NOMO-1 treated with DMSO at 0.1 percent for 48 hours (cell line): ENCODE measurements at regions not wholly inside any gene's neighbourhood (a gene's known extent, or its start where the extent isn't known, plus 50 kb on each side); places are given as distances from the start of the nearest gene placed in this dataset.
"Not testable (repeated sequence)": the region's sequence is repeated elsewhere in the genome, so short reads cannot be mapped to it uniquely, and the experiment has no call there.

ENCODE experiments used
- DNase-seq: peaks from one replicate; lab custom pipeline; 2025; ENCODE audit not compliant: unreplicated experiment; lab: John Stamatoyannopoulos, UW

DNA sequence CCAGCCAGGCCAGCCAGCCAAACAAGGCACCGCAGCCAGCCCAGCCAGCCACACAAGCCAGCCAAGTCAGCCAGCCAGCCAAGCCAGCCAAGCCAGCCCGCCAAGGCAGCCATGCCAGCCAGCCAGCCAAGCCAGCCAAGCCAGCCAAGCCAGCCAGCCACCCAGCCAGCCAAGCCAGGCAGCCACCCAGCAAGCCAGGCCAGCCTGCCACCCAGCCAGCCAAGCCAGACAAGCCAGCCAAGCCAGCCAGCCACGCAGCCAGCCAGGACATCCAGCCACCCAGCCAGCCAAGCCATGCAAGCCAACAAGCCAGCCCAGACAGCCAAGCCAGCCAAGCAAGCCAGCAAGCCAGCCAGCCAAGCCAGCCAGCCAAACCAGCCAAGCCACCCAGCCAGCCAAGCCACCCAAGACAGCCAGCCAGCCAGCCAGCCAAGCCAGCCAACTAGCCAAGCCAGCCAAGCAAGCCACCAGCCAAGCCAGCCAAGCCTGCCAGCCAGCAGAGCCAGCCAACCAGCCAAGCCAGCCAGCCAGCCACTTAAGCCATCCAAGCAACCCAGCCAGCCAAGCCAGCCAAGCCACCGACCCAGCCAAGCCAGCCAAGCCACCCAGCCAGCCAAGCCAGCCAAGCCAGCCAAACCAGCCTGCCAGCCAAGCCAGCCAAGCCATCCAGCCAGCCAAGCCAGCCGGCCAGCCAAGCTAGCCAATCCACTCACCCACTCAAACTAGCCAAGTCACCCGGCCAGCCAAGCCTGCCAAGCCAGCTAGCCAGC is 341.3 kb upstream of the PLGLB2 start:
- not testable (repeated sequence) for DNase-seq

DNA sequence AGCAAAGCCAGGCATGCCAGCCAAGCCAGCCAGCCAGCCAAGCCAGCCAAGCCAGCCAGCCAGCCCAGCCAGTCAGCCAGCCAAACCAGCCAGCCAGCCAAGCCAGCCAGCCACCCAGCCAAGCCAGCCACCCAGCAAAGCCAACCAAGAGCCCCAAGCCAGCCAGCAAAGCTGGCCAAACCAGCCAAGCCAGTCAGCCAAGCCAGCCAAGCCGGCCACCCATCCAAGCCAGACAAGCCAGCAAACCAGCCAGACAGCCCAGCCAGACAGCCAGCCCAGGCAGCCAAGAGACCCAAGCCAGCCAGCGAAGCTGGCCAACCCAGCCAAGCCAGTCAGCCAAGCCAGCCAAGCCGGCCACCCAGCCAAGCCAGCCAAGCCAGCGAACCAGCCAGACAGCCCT is 338.3 kb upstream of the PLGLB2 start:
- not testable (repeated sequence) for DNase-seq

DNA sequence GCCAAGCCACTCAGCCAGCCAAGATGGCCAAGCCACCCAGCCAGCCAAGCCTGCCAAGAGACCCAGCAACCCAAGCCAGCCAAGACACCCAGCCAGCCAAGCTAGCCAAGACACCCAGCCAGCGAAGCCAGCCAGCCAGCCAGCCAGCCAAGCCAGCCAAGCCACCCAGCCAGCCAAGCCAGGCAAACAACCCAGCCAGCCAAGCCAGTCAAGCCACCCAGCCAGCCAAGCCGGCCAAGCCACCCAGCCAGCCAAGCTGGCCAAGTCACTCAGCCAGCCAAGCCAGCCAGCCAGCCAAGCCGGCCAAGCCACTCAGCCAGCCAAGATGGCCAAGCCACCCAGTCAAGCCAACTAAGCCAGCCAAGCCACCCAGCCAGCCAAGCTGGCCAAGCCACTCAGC is 337.5 kb upstream of the PLGLB2 start:
- DNase-seq, result not testable (repeated sequence)

DNA sequence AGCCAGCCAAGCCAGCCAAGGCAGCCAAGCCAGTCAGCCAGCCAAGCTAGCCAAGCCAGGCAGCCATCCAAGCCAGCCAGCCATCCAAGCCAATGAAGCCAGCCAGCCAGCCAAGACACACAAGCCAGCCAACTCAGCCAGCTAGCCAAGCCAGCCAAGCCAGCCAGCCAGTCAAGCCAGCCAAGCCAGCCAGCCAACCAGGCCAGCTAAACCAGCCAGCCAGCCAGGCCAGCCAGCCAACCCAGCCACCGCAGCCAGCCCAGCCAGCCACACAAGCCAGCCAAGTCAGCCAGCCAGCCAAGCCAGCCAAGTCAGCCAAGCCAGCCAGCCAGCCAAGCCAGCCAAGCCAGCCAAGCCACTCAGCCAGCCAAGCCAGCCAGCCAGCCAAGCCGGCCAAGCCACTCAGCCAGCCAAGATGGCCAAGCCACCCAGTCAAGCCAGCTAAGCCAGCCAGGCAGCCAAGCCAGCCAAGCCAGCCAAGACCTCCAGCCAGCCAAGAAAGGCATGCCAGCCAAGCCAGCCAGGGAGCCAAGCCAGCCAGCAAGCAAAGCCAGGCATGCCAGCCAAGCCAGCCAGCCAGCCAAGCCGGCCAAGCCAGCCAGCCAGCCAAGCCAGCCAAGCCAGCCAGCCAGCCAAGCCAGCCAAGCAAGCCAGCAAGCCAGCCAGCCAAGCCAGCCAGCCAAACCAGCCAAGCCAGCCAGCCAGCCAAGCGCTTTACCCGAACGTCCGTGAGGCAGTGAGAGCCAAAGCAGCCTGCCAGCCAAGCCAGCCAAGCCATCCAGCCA is 335.7 kb upstream of the PLGLB2 start:
- not testable (repeated sequence) for DNase-seq

DNA sequence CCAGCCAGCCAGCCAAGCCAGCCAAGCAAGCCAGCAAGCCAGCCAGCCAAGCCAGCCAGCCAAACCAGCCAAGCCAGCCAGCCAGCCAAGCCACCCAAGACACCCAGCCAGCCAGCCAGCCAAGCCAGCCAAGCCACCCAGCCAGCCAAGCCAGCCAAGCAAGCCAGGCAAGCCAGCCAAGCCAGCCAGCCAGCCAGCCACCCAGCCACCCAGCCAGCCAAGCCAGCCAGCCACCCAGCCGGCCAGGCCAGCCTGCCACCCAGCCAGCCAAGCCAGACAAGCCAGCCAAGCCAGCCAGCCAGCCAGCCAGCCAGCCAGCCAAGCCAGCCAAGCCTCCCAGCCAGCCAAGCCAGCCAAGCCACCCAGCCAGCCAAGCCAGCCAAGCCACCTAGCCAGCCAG is 333.6 kb upstream of the PLGLB2 start:
- not testable (repeated sequence) for DNase-seq

DNA sequence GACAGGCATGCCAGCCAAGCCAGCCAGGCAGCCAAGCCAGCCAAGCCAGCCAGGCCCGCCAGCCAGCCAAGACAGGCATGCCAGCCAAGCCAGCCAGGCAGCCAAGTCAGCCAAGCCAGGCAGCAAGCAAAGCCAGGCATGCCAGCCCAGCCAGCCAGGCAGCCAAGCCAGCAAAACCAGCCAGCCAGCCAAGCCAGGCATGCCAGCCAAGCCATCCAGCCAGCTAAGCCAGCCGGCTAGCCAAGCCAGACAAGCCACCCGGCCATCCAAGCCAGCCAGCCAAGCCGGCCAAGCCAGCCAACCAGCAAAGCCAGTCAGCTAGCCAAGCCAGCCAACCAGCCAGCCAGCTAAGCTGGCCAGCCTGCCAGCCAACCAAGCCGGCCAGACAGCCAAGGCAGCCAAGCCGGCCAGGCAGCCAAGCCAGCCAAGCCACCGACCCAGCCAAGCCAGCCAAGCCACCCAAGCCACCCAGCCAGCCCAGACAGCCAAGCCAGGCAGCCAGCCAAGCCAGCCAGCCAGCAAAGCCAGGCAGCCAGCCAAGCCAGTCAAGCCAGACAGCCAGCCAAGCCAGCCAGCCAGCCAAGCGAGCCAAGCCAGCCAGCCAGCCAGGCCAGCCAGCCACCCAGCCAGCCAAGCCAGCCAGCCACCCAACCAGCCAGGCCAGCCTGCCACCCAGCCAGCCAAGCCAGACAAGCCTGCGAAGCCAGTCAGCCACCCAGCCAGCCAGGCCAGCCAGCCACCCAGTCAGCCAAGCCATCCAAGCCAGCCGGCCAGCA is 332.9 kb upstream of the PLGLB2 start:
- DNase-seq, result not testable (repeated sequence)

DNA sequence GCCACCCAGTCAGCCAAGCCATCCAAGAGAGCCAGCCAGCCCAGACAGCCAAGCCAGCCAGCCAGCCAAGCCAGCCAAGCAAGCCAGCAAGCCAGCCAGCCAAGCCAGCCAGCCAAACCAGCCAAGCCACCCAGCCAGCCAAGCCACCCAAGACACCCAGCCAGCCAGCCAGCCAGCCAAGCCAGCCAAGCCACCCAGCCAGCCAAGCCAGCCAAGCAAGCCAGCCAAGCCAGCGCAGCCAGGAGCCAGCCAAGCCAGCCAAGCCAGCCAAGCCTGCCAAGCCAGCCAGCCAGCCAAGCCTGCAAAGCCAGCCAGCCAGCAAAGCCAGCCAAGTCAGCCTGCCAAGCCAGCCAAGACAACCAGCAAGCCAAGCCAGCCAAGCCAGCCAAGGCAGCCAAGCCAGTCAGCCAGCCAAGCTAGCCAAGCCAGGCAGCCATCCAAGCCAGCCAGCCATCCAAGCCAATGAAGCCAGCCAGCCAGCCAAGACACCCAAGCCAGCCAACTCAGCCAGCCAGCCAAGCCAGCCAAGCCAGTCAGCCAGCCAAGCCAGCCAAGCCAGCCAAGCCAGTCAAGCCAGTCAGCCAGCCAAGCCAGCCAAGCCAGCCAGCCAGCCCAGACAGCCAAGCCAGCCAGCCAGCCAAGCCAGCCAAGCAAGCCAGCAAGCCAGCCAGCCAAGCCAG is 332.2 kb upstream of the PLGLB2 start:
- not testable (repeated sequence) for DNase-seq

DNA sequence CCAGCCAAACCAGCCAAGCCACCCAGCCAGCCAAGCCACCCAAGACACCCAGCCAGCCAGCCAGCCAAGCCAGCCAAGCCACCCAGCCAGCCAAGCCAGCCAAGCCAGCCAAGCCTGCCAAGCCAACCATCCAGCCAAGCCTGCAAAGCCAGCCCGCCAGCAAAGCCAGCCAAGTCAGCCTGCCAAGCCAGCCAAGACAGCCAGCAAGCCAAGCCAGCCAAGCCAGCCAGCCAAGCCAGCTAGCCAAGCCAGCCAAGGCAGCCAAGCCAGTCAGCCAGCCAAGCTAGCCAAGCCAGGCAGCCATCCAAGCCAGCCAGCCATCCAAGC is 331.7 kb upstream of the PLGLB2 start:
- not testable (repeated sequence) for DNase-seq

DNA sequence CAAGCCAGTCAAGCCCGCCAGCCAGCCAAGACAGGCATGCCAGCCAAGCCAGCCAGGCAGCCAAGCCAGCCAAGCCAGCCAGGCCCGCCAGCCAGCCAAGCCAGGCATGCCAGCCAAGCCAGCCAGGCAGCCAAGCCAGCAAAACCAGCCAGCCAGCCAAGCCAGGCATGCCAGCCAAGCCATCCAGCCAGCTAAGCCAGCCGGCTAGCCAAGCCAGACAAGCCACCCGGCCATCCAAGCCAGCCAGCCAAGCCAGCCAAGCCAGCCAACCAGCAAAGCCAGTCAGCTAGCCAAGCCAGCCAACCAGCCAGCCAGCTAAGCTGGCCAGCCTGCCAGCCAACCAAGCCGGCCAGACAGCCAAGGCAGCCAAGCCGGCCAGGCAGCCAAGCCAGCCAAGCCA is 330.7 kb upstream of the PLGLB2 start:
- DNase-seq, result not testable (repeated sequence)

DNA sequence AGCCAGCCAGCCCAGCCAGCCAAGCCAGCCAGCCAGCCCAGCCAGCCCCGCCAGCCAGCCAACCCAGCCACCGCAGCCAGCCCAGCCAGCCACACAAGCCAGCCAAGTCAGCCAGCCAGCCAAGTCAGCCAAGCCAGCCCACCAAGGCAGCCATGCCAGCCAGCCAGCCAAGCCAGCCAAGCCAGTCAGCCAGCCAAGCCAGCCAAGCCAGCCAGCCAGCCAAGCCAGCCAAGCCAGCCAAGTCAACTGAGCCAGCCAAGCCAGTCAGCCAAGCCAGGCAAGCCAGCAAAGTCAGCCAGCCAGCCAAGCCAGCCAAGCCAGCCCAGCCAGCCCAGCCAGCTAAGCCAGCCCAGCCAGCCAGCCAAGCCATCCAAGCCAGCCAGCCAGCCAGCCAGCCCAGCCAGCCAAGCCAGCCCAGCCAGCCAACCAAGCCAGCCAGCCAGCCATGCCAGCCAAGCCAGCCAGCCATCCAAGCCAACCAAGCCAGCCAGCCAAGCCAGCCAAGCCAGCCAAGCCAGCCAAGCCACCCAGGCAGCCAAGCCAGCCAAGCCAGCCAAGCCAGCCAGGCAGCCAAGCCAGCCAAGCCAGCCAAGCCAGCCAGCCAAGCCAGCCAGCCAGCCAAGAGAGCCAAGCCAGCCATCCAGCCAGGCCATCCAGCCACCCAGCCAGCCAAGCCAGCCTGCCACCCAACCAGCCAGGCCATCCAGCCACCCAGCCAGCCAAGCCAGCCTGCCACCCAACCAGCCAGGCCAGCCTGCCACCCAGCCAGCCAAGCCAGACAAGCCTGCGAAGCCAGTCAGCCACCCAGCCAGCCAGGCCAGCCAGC is 329.9 kb upstream of the PLGLB2 start:
- DNase-seq, result not testable (repeated sequence)

DNA sequence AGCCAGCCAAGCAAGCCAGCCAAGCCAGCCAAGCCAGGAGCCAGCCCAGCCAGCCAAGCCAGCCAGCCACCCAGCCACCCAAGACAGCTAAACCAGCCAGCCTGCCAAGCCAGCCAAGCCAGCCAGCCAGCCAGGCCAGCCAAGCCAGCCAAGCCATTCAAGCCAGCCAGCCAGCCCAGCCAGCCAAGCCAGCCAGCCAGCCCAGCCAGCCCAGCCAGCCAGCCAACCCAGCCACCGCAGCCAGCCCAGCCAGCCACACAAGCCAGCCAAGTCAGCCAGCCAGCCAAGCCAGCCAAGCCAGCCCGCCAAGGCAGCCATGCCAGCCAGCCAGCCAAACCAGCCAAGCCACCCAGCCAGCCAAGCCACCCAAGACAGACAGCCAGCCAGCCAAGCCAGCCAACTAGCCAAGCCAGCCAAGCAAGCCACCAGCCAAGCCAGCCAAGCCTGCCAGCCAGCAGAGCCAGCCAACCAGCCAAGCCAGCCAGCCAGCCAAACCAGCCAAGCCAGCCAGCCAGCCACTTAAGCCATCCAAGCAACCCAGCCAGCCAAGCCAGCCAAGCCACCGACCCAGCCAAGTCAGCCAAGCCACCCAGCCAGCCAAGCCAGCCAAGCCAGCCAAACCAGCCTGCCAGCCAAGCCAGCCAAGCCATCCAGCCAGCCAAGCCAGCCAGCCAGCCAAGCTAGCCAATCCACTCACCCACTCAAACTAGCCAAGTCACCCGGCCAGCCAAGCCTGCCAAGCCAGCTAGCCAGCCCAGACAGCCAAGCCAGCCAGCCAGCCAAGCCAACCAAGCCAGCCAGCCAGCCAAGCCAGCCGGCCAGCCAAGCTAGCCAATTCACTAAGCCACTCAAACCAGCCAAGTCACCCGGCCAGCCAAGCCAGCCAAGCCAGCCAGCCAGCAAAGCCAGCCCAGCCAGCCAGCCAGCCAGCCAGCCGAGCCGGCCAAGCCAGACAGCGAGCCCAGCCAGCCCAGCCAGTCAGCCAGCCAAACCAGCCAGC is 328.8 kb upstream of the PLGLB2 start:
- not testable (repeated sequence) for DNase-seq

DNA sequence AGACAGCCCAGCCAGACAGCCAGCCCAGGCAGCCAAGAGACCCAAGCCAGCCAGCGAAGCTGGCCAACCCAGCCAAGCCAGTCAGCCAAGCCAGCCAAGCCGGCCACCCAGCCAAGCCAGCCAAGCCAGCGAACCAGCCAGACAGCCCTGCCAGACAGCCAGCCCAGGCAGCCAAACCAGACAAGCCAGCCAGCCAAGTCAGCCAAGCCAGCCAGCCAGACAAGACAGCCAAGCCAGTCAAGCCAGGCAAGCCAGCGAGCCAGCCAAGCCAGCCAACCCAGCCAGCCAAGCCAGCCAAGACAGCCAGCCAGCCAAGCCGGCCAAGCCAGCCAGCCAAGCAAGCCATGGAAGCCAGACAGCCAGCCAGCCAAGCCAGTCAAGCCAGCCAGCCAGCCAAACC is 327.9 kb upstream of the PLGLB2 start:
- DNase-seq, result not testable (repeated sequence)

DNA sequence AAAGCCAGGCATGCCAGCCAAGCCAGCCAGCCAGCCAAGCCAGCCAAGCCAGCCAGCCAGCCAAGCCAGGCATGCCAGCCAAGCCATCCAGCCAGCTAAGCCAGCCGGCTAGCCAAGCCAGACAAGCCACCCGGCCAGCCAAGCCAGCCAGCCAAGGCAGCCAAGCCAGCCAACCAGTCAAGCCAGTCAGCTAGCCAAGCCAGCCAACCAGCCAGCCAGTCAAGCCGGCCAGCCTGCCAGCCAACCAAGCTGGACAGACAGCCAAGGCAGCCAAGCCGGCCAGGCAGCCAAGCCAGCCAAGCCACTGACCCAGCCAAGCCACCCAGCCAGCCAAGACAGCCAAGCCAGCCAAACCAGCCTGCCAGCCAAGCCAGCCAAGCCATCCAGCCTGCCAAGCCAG is 326.9 kb upstream of the PLGLB2 start:
- DNase-seq, result not testable (repeated sequence)

DNA sequence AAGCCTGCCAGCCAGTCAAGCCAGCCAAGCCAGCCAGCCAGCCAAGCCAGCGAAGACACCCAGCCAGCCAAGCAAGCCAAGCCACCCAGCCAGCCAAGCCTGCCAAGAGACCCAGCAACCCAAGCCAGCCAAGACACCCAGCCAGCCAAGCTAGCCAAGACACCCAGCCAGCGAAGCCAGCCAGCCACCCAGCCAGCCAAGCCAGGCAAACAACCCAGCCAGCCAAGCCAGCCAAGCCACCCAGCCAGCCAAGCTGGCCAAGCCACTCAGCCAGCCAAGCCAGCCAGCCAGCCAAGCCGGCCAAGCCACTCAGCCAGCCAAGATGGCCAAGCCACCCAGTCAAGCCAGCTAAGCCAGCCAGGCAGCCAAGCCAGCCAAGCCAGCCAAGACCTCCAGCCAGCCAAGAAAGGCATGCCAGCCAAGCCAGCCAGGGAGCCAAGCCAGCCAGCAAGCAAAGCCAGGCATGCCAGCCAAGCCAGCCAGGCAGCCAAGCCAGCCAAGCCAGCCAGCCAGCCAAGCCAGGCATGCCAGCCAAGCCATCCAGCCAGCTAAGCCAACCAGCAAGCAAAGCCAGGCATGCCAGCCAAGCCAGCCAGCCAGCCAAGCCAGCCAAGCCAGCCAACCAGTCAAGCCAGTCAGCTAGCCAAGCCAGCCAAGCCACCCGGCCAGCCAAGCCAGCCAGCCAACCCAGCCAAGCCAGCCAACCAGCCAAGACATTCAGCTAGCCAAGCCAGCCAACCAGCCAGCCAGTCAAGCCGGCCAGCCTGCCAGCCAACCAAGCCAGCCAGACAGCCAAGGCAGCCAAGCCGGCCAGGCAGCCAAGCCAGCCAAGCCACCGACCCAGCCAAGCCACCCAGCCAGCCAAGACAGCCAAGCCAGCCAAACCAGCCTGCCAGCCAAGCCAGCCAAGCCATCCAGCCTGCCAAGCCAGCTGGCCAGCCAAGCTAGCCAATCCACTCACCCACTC is 323.8 kb upstream of the PLGLB2 start:
- DNase-seq, result not testable (repeated sequence)

DNA sequence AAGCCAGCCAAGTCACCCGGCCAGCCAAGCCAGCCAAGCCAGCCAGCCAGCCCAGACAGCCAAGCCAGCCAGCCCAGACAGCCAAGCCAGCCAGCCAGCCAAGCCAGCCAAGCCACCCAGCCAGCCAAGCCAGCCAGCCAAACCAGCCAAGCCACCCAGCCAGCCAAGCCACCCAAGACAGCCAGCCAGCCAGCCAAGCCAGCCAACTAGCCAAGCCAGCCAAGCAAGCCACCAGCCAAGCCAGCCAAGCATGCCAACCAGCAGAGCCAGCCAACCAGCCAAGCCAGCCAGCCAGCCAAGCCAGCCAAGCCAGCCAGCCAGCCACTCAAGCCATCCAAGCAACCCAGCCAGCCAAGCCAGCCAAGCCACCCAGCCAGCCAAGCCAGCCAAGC is 323.1 kb upstream of the PLGLB2 start:
- DNase-seq, result not testable (repeated sequence)

DNA sequence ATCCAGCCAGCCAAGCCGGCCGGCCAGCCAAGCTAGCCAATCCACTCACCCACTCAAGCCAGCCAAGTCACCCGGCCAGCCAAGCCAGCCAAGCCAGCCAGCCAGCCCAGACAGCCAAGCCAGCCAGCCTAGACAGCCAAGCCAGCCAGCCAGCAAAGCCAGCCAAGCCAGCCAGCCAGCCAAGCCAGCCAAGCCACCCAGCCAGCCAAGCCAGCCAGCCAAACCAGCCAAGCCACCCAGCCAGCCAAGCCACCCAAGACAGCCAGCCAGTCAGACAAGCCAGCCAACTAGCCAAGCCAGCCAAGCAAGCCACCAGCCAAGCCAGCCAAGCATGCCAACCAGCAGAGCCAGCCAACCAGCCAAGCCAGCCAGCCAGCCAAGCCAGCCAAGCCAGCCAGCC is 322.7 kb upstream of the PLGLB2 start:
- DNase-seq, result not testable (repeated sequence)

DNA sequence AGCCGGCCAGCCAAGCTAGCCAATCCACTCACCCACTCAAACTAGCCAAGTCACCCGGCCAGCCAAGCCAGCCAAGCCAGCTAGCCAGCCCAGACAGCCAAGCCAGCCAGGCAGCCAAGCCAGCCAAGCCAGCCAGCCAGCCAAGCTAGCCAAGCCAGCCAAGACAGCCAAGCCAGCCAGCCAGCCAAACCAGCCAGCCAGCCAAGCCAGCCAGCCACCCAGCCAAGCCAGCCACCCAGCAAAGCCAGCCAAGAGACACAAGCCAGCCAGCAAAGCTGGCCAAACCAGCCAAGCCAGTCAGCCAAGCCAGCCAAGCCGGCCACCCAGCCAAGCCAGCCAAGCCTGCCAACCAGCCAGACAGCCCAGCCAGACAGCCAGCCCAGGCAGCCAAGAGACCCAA is 322.2 kb upstream of the PLGLB2 start:
- DNase-seq, result not testable (repeated sequence)
